GM12892 (cell line): ENCODE measurements at regions not wholly inside any gene's neighbourhood (a gene's known extent, or its start where the extent isn't known, plus 50 kb on each side); places are given as distances from the start of the nearest gene placed in this dataset.

Source experiments
- POLR2A ChIP-seq: IDR thresholded peaks from 2 replicates; pipeline ENCODE4 v1.6.1; 2011; ENCODE audit warnings: low read depth, low read length, control low read depth
- POLR2AphosphoS5 ChIP-seq: IDR thresholded peaks from 2 replicates; pipeline ENCODE4 v1.6.1; 2011; ENCODE audit warnings: low read depth, low read length, control low read depth
- TAF1 ChIP-seq: IDR thresholded peaks from 2 replicates; pipeline ENCODE4 v1.6.1; 2011; ENCODE audit warnings: low read depth, mild to moderate bottlenecking, control low read depth, low read length, borderline replicate concordance

DNA sequence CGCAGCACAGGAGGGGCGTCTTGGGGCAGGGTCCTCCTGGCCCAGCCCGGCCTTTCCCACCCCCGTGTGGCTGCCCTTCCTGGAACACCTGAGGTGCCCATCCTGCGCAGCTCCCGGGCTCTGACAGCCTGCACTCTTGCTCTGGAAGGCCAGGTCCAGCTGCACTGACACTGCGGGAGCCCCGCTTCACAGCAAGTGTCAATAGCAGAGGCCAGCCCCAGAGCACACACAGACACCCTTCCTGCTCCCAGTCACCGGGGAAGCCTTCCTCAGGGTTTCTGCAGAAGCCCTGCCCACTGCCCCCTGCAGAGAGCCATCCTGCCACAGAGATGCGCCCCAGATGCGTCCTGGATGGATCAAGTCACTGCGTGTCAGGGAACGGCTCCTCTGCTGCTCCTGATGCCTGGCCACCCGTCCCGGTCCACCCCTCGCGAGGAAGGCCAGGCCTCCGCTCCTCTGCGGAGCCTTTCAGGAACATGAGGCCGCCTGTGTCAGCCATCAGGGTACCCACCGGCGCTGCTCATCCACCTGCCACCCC, 519.2 kb upstream of the MYT1L start:
- TF ChIP-seq POLR2A = no peak
- TF ChIP-seq POLR2AphosphoS5 = no peak
- no peak for TF ChIP-seq TAF1
